HG03159 (cell line): ENCODE measurements at regions not wholly inside any gene's neighbourhood (a gene's known extent, or its start where the extent isn't known, plus 50 kb on each side); places are given as distances from the start of the nearest gene placed in this dataset.

ENCODE experiments used
- ATAC-seq: cut with Tn5 transposase; IDR thresholded peaks from one replicate; pipeline ENCODE4 v1.9.1; 2021; ENCODE audit warnings: mild to moderate bottlenecking, moderate library complexity; ENCODE audit not compliant: unreplicated experiment

DNA sequence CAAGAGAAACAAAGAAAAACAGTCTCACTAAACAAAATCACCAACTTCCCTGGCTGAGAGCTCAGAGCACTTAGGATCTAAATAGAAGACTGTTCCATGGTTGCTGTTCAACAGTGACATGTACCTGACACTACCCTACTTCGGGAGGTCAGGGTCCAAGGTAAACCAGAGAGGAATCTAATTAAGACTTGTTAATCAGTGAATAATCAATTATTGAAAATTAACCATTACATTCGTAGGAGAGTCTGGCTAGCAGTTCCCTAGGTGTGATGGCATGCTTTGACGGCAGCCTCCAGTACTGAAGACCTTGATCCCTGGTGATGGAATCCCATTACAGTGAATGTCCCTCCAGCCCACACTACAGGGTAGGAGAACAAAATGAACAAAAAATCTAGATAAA is 154.0 kb upstream of the AFDN start:
- no peak for ATAC-seq

DNA sequence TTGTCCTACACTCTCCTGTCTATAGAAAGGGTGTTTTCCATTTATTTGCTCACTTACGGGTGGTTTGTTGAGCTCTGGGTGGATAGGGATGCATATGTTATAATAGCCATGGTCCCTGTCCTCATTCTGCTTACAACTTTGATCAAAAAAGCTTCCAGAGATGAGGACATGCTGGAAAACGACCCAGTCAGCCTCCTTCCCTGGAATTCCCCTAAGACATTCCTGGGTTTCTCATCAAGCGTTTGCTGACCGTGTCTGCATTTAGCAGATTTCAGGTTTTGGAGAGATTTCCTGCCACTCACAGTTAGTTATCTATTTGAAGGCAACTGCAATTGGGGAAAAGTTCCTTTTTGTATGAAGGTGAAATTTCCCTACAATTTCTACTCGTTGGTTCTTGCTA is 152.8 kb upstream of the AFDN start:
- no peak for ATAC-seq

DNA sequence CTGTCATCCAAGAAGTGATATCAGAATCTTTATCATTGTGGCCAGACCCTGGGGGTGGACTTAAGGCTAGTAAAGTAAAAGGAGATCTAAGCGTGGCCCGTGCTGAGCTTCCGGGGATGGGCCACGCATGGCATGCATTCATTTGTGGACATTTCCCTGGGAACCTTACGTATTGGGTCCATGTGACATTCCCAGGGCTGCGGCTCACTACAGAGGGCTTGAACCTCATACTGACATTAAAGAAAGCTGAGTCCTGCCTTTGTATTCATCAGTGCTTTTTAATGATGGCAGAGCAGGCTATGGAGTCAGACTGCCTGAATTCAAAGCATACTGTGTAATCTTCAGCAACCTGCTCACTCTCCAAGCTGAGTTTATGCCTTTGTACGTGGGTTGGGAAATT is 152.2 kb upstream of the AFDN start:
- ATAC-seq, result no peak

DNA sequence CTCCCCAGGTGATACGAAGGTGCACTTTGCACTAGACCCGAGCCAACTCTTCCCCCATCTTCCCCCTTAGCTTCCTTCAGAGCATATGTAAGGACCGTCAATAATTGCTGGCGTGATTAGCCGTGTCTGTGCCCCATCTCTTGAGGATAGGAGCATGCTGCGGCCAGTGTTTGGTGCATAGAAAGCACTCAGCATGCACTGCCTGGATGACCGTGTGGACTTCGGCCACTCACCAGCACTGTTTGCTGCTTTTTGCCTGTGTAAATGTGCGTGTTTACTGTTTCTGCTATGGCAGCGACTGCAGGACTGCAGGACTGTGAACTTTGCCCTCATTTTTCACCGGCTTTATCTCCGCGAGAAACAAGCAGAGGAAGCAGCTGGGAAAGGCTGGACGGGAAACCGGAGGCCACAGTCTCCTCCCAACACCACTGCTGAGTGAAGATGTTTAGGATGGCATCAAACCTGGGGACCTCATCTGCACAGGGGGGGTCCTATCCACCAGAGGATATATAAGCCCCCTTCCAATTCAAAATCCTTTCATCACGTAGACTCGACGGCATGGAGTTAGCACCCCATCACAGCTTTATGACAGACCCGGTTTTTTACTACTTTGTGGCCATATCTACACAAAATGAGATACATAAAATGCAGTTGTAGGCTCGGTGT is 150.6 kb upstream of the AFDN start:
- no peak for ATAC-seq

DNA sequence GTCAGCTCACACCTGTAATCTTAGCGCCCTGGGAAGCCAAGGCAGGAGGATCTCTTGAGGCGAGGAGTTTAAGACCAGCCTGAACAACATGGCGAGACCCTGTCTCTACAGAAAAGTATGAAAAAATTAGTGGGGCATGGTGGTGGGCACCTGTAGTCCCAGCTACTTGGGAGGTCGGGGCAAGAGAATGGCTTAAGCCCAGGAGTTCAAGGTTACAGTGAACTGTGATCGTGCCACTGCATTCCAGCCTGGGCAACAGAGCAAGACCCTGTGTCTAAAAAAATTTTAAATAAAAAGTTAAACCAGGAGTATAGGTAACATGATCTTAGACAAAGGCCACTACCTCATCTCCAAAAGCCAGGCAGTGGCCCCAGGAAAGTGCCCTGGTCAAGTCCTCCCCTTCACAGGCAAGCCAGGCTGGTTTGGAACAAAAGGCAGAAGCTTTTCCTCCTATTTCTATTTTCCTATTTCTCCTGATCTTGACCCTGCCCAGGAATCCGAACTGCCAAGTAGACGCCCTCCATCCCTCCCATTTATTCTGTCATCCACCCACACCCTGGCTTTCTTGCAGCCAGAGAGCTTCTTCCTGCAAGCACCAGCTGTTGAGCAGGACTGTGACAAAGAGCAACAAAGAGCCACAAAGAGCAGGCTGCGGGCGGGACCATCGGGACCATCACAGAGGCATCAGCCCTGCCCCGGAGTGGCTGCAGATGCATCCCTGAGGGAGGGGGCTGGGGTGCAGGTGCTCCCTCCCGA is 149.9 kb upstream of the AFDN start:
- ATAC-seq, result no peak

DNA sequence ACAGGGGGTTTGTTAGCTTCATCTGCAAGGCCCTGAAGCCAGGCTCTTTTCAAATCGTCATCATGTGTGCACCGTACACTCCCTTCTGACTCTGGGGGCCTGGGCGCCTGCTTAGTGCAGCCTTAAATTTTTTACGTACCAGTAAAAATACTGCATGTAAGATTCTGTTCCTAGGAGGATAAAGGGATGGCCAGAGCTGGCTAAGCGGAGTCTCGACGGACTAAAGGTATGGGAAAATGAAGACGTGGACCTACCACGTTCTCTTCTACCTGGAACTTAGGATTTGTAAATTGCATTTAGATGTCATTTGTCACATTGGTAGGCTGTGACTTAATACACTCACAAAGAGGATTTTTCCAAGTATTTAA is 149.3 kb upstream of the AFDN start:
- no peak for ATAC-seq

DNA sequence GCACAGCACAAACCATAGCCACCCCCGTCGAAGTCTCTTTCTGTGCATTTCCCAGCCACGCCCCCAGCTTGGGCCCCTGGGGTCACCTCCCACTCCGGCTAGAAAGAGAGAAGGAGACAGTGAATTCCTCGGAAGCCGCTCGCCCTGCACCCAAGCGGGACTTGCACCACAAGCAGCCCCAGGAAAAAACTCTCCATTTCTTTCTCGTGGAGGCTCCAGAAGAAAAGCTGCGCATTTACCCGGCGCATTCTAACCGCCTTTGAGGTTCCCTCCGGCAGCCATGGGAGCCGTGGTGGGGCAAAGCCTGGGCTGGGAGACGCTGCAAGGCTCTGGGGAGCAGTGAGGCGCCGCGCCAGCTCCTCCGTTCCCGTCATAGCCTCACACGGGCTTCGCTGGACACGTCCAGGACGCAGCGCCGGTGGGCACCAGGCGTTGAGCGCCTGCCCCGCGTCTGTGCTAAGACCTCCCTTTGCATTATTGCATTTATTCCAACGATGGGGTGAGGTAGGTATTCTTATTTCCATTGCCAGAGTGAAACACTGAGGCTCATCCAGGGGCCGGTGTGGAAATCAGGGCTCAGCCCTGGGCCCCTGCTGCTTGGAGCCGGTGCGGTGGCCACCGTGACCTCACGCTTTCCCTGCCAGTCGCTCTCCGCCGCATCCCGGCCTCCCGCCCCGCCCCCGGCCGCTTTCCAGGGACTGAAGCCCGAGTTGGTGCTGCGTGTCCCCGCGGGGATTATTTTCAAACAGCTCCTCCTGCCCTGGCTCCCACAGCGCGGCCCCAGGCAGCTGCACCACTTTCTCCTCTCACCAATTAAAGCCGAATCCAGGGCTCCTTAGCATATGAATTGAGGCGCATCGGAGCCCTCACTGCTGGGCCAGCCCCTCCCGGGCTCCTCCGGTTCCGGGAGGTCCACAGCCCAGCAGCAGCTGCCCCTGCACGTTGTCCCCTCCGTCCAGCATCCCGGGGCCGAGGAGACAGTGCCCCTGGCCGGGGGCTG is 148.3 kb upstream of the AFDN start:
- no peak for ATAC-seq

DNA sequence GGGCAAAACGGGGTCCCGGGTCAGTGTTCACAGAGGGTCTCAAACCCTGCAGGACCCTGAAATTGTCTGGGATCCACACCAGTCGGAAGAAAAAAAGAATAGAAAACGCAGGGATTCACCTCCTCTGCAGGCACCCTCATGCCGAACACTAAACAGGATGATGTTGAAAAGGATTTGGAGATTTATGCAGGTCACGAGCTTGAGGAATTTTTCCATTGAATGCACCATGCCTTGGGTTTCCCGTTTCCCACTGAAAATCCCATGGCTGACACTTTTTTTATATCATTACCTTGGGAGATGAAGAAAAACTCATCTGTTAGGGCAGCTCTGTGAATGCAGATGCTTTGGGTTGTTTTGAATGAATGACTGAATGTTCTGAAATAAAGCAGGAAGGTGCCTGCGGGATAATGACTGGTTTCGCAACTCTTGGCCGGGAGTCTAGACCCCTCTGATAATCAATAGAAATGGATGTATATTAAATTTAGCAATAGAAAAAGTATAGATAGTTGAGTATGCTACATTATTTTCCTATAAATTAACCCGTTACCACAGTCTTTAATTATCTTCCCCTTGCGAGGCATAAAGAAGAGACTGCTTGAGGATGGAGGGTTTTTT is 147.5 kb upstream of the AFDN start:
- ATAC-seq, result no peak

DNA sequence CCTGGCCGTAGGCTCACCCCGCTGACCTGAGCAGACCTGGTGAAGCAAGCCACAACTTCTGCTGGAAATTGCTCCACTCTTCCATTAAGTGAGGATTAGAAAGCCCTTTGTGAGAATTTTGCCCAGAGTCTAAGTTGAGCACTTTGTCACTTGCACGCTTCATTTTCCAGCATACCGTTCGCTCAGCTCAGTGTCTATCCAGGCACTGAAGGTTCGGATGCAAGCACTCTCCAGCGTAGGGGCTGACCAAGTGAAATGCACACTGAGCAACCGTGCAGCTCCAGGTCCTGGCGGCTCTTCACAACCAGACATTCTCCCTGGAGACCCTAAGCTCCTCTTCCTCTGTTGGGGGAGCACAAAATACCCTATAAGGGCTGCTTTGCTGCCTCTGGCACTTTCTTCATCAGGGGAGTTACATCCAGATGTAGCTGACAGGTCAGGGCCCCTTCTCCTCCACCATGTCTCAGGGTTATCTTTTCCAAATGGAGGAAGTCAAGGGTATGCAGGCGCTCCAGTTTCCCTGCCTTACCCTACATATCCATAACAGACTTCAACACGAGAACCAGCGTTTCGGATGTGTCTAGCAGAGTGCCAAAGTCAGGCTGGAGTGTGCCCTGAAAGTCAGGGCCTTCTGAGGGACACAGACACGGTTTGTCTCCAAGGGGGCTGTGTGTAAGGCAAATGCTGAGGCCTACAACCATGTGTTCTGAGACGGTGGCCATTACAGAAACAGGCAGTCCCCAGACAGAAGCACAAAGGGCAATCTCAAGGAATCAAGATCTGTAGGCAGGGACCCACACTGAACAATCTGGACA is 146.7 kb upstream of the AFDN start:
- ATAC-seq, result no peak

DNA sequence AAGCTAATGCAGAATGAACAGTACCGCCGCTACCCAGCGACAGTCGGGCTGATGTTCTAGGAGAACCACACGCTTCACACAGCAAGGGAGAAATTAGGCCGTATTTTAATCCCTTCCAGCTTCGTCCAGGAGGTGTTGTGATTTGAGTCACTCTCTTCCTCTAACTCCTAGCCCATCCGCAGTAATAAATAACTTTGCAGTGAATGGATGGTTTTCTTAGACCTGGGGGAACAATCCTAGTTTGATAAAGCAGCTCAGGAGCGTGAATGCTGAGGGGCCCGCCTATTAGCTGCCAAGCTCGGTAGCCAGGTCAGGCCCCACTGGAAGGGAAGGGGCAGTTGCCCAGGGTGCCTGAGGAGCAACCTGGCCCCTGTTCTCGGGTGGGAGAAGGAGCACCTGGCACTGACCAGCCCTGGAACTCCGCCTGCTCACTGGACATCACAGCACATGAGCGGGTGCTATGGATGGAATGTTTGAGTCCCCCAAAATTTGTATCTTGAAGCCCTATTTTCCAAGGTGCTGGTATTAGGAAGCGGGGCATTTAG is 146.0 kb upstream of the AFDN start:
- ATAC-seq, result no peak

DNA sequence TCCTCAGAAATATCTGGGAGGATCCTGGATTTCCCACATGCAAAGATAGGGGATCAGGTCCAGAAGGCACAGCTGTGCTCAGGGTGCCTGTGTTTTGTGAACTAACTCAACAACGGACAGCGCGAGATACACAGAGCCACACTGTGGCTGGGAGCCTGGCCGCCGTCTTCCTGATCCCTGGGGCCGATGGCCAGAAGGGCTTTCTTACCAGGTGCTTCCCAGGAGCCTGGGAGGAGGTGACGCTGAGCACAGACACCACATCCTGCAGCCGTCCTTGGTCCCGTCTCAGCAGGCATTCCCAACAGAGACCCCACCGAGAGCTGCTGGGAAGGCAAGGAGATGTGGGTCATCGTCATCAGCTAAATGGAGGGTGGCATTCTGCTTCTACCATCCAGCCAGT is 144.6 kb upstream of the AFDN start:
- no peak for ATAC-seq

DNA sequence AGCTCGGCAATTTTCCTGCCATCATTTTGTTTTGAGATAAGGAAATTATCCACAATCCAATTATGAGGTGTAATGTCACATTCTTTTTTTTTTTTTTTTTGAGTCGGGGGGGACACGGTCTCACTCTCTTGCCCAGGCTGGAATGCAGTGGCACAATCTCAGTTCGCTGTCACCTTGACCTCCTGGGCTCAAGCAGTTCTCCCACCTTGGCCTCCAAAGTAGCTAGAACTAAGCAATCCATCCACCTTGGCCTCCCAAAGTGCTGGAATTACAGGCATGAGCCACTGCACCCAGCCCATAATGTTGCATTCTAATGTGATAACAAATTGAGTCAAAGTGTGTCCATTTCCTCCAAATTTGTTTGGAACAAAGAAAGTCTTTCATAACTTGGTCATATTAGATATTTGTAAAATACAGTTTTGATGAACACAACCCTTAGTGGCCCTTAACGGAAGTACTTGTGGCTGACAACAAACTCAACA is 144.1 kb upstream of the AFDN start:
- no peak for ATAC-seq

DNA sequence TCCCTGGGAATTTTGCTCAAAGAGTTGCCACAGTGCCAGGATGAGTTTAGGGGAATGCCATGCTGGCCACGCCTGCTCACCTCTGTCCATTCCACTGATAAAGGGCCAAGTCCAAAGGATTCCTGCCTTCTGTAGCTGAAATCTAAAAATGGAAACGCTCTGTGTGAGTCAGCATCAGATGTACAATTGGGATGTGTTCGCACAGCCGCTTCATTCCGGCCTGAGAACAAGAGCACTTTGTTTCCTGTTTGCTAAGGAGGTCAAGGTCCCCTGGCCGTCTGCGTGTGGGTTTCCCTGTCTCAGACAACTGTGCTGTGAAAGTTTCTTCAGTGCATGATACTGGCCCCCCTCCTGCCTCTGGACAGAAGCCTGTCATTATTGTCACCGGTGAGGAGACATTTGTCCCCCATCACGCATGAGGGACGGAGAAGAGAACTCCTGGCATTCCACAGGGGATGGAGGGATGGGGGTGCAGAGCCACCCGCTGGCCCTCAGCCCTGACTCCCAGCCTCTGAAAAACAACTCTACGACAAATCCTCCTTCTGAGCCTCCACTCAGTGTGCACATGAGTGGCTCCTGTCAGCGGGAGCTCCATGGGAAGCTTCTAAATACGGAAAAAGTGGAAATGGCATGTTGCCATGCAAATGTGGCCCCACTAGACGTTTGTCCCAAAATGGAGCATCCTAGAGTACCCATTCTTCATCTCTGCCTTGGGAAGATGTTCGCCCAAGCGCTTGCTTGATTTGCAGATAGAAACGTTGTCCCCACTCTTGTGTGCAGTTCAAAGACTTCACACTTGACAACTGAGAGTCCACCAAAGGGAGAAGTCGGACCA is 143.5 kb upstream of the AFDN start:
- no peak for ATAC-seq

DNA sequence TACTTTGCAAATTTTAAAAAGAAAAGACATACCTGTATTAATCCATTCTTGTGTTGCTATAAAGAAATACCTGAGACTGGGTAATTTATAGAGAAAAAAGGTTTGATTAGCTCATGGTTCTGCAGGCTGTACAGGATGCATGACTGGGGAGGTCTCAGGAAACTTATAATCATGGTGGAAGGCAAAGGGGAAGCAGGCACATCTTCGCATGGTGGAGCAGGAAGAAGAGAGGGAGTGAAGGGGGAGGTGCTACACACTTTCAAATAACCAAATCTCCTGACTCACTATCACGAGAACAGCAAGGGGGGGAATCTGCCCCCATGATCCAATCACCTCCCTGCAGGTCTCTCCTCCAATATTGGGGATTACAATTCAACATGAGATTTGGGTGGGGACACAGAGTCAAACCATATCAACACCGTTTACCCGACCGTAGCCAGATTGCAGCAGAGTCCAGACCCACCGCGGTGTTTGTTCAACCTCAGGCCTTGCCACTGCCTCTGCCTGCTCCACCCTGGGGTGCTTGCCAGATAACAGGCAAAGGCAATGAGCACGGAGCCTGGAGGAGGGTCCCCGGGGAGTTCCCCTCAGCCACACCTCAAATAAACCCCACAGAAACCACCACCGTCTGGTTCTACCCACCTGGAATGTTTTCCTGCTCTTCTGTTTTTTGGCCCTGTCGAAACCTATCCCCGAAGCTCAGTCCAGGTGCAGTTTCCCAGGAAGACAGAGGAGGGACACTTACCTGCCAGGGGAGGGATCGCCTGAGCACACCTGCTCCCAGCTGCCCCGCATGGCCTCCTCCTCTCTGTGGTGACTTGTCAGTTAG is 142.2 kb upstream of the AFDN start:
- ATAC-seq, result no peak

DNA sequence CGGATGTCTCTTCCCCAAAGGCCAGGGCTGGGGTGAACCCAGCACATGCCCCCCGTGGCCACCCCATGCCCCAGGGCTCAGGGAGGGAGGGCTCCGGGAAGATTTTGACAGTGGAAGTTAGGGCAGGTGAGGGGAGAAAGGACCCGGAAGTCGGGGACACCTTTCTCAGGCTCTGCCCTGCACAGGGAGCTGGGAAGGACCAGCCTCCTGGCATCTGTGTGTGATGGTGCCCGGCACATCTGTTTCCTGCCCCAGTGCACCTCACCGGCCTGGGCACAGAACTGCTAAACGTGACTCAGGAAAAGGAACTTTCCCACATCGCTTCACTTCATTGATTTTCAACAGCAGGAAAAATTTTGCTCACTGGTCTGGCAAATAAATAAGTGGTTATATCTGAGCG is 141.1 kb upstream of the AFDN start:
- no peak for ATAC-seq

DNA sequence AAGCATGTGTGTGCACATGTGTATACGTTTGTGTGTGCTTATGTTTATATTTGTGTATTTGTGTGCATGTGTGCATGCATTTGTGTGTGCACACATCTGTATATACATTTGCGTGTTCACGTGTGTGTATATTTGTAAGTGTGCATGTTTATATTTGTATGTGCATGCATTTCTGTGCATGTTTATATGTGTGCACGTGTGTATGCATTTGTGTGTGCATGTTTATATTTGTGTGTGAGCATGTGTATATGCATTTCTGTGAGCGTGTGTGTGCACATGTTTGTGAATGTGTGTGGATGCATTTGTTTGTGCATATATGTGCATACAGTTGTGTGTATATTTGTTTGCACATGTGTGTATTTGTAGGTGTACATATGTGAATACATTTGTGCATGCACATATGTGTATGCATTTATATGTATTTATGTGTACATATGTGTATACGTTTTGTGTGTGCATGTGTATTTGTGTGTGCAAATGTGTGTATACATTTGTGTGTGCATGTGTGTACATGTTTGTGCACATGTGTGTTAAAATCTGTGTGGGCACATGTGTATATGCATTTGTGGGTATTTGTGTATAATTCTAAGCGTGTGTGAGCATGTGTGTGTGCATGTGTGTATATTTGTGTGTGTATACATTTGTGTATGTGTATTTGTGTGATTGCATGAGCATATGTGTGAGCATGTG is 140.4 kb upstream of the AFDN start:
- no peak for ATAC-seq

DNA sequence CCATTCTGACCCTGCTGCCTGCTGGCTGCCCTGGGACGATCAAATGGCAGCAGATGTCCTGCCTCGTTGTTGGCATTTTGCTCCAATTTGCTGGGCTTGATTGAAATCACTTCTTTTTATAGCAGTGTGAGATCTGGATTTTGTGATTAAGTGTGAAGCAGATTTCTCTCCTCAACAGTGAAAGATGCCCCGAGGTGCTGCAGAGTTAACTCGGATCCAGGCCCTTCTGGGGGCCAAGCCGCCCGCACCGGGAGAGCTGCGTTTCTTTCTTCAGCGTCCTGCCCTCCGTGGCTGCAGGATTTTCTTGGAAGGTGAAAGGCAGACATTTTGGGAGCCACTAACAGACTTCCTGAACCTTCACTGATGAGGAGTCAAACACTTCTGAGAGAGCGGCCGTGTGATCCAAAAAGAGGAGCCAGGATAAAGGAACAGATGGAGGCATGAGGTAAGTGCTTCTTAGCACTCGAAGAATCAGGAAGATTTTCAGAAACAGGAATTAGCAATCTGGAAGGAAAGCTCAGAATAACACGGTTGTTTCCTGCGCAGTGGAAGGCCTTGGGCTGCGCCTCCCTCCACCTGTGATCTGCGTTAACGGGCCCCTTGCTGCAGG is 139.5 kb upstream of the AFDN start:
- ATAC-seq, result no peak
